BLaER1 treated with 17β-estradiol and CSF1 and Interleukin-3, amounts not matched to agents 10 nM and 100 nM (cell line): ENCODE measurements at regions not wholly inside any gene's neighbourhood (a gene's known extent, or its start where the extent isn't known, plus 50 kb on each side); places are given as distances from the start of the nearest gene placed in this dataset.
"Not testable (repeated sequence)": the region's sequence is repeated elsewhere in the genome, so short reads cannot be mapped to it uniquely, and the experiment has no call there.

Experiments used
- H3K27ac ChIP-seq, 11 experiments: shearing (Covaris generic); formaldehyde crosslinking; 2 replicates each; pipeline ENCODE4 v1.8.1; 2022
- H3K27me3 ChIP-seq, 11 experiments: shearing (Covaris generic); formaldehyde crosslinking; 2 replicates each; pipeline ENCODE4 v1.8.1; 2022
- H3K36me3 ChIP-seq, 11 experiments: shearing (Covaris generic); formaldehyde crosslinking; 2 replicates each; pipeline ENCODE4 v1.8.1; 2022
- H3K4me1 ChIP-seq, 10 experiments: shearing (Covaris generic); formaldehyde crosslinking; 2 replicates each; pipeline ENCODE4 v1.8.1; 2022
- H3K4me2 ChIP-seq, 11 experiments: shearing (Covaris generic); formaldehyde crosslinking; 2 replicates each; pipeline ENCODE4 v1.8.1; 2022
- H3K4me3 ChIP-seq, 10 experiments: shearing (Covaris generic); formaldehyde crosslinking; 2 replicates each; pipeline ENCODE4 v1.8.1; 2022
- H3K9ac ChIP-seq, 11 experiments: shearing (Covaris generic); formaldehyde crosslinking; 2 replicates each; pipeline ENCODE4 v1.8.1; 2022
- H3K9me3 ChIP-seq, 11 experiments: shearing (Covaris generic); formaldehyde crosslinking; replicated peaks in 1 of 11; 2 replicates each; pipeline ENCODE4 v1.8.1; 2022
- H4K20me1 ChIP-seq, 11 experiments: shearing (Covaris generic); formaldehyde crosslinking; 2 replicates each; pipeline ENCODE4 v1.8.1; 2022
- Cebpa-rat ChIP-seq, 11 experiments: shearing (Covaris generic); IDR thresholded peaks; 2 replicates each; pipeline ENCODE4 v1.8.1; 2022

GRCh38 chr12:31222620-31223222 lies 103.2 kb downstream of the SINHCAF start:
- H3K4me2 ChIP-seq: no peak overlapping the region
- H4K20me1 ChIP-seq: no peaks in the 10 kb centered on the region
- H3K9ac ChIP-seq: no peak overlapping the region
- H3K4me1 ChIP-seq: no peaks in the 10 kb centered on the region
- no peak overlapping the region for H3K27ac ChIP-seq
- H3K27me3 ChIP-seq: no peaks in the 10 kb centered on the region
- no peak overlapping the region for H3K4me3 ChIP-seq
- no peaks in the 10 kb centered on the region for H3K9me3 ChIP-seq
- no peak for TF ChIP-seq Cebpa-rat (IDR thresholded peaks at IDR 0.05)
- no peaks in the 10 kb centered on the region for H3K36me3 ChIP-seq

- H4K20me1 ChIP-seq, H3K27ac ChIP-seq, H3K4me2 ChIP-seq, H3K4me3 ChIP-seq, H3K36me3 ChIP-seq, H3K4me1 ChIP-seq, H3K27me3 ChIP-seq, H3K9ac ChIP-seq, H3K9me3 ChIP-seq: not testable (repeated sequence)
These were observed 102.3 kb downstream of the SINHCAF start for GRCh38 chr12:31223640-31224039.

- no peaks in the 10 kb centered on the region for H3K4me1 ChIP-seq
- H4K20me1 ChIP-seq: no peaks in the 10 kb centered on the region
- TF ChIP-seq Cebpa-rat (IDR thresholded peaks at IDR 0.05): no peak
- H3K9ac ChIP-seq: no peak overlapping the region
- no peak overlapping the region for H3K4me2 ChIP-seq
- no peaks in the 10 kb centered on the region for H3K9me3 ChIP-seq
- no peak overlapping the region for H3K4me3 ChIP-seq
- H3K36me3 ChIP-seq: no peaks in the 10 kb centered on the region
- no peaks in the 10 kb centered on the region for H3K27me3 ChIP-seq
- H3K27ac ChIP-seq: no peak overlapping the region
These were observed 101.0 kb downstream of the SINHCAF start for GRCh38 chr12:31224768-31225448.

- H3K27ac ChIP-seq: no peak overlapping the region
- no peak overlapping the region for H3K4me2 ChIP-seq
- no peak for TF ChIP-seq Cebpa-rat (IDR thresholded peaks at IDR 0.05)
These were observed 100.1 kb downstream of the SINHCAF start for GRCh38 chr12:31225656-31226535.

GRCh38 chr12:31226639-31227038 lies 99.3 kb downstream of the SINHCAF start:
- no peak overlapping the region for H3K4me3 ChIP-seq
- H3K4me1 ChIP-seq: no peaks in the 10 kb centered on the region
- H3K9me3 ChIP-seq: peaks cover 12 to 16% (median 13%) of the 10 kb centered on the region in 11 experiments
- no peak overlapping the region for H3K9ac ChIP-seq
- no peak overlapping the region for H3K27ac ChIP-seq
- H4K20me1 ChIP-seq: no peaks in the 10 kb centered on the region
- H3K36me3 ChIP-seq: no peaks in the 10 kb centered on the region; a peak in 1 of 22 replicates
- no peak for TF ChIP-seq Cebpa-rat (IDR thresholded peaks at IDR 0.05)
- no peak overlapping the region for H3K4me2 ChIP-seq
- H3K27me3 ChIP-seq: no peaks in the 10 kb centered on the region

More at GRCh38 chr12:31225656-31226535, 100.1 kb downstream of the SINHCAF start:
- Histone ChIP-seq H3K27me3 (no peaks in the 10 kb centered on the region), H3K9me3 (peaks cover 5 to 9% (median 6%) of the 10 kb centered on the region in 11 experiments; a peak in 21 of 22 replicates), H3K36me3 (no peaks in the 10 kb centered on the region), H4K20me1 (no peaks in the 10 kb centered on the region), H3K4me3 (no peak overlapping the region), H3K4me1 (no peaks in the 10 kb centered on the region), H3K9ac (no peak overlapping the region)

- Histone ChIP-seq H3K9me3 (peaks cover 16 to 25% (median 21%) of the 10 kb centered on the region in 11 experiments), H3K9ac (no peak overlapping the region), H3K4me1 (no peaks in the 10 kb centered on the region)
These were observed 98.5 kb downstream of the SINHCAF start for GRCh38 chr12:31227401-31227981.

GRCh38 chr12:31228811-31229792 lies 96.8 kb downstream of the SINHCAF start:
- no peak overlapping the region for H3K4me2 ChIP-seq
- H3K36me3 ChIP-seq: no peaks in the 10 kb centered on the region; a peak in 1 of 22 replicates
- H3K27ac ChIP-seq: no peak overlapping the region
- H3K27me3 ChIP-seq: peaks cover 0 to 2% (median 0%) of the 10 kb centered on the region in 11 experiments; a peak in 1 of 22 replicates
- peaks cover 0 to under 1% (median 0%) of the 10 kb centered on the region in 10 experiments; a peak in 4 of 20 replicates for H3K4me1 ChIP-seq
- peaks cover 16 to 27% (median 21%) of the 10 kb centered on the region in 11 experiments for H3K9me3 ChIP-seq
- no peak for TF ChIP-seq Cebpa-rat (IDR thresholded peaks at IDR 0.05)
- no peak overlapping the region for H3K9ac ChIP-seq
- H3K4me3 ChIP-seq: no peak overlapping the region
- H4K20me1 ChIP-seq: no peaks in the 10 kb centered on the region

More at GRCh38 chr12:31227401-31227981, 98.5 kb downstream of the SINHCAF start:
- no peak for TF ChIP-seq Cebpa-rat (IDR thresholded peaks at IDR 0.05)
- Histone ChIP-seq H4K20me1 (no peaks in the 10 kb centered on the region), H3K27me3 (no peaks in the 10 kb centered on the region), H3K4me3 (no peak overlapping the region), H3K4me2 (no peak overlapping the region), H3K27ac (no peak overlapping the region), H3K36me3 (no peaks in the 10 kb centered on the region; a peak in 1 of 22 replicates)

GRCh38 chr12:31230004-31230403 lies 95.9 kb downstream of the SINHCAF start:
- no peak overlapping the region for H3K4me3 ChIP-seq
- peaks cover 0 to 7% (median 2%) of the 10 kb centered on the region in 10 experiments; a peak in 6 of 20 replicates for H3K4me1 ChIP-seq
- peaks cover 16 to 27% (median 21%) of the 10 kb centered on the region in 11 experiments for H3K9me3 ChIP-seq
- peaks cover 0 to 4% (median 0%) of the 10 kb centered on the region in 11 experiments; a peak in 2 of 22 replicates for H3K27me3 ChIP-seq
- no peaks in the 10 kb centered on the region for H4K20me1 ChIP-seq
- H3K4me2 ChIP-seq: no peak overlapping the region
- no peak overlapping the region for H3K9ac ChIP-seq
- TF ChIP-seq Cebpa-rat (IDR thresholded peaks at IDR 0.05): no peak
- H3K27ac ChIP-seq: no peak overlapping the region
- no peaks in the 10 kb centered on the region; a peak in 1 of 22 replicates for H3K36me3 ChIP-seq
